ENCODE measurements at regions not wholly inside any gene's neighbourhood (a gene's known extent, or its start where the extent isn't known, plus 50 kb on each side); places are given as distances from the start of the nearest gene placed in this dataset.

DNA sequence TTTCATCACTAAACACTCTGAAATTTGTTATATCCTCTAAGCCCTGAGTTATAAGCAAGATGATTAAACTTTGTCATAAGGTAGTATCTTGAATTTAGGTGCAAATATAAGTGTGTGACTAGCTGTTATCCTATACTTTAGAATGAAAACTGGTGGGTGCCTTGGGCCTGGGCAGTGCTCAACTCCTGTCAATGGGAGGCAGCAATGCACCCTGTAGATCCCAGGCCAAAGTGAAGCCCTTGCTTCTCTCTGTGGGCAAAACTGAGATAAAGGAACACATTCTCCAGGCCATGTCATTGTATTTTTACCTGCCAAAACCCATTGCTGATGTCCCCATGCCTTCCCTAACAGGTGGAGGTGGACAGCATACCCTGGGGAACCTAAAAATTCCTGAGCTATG, 525.2 kb downstream of the TNS1 start:
- DNase-seq (ENCODE audit: low read depth in 3 of 3), result no peak

GRCh38 chr2:217475791-217476190, 527.0 kb downstream of the TNS1 start:
- DNase-seq (ENCODE audit: low read depth in 3 of 3), result no peak

GRCh38 chr2:217475101-217475500, 527.7 kb downstream of the TNS1 start:
- no peak for DNase-seq (ENCODE audit: low read depth in 3 of 3)

GRCh38 chr2:217471319-217471718, 531.5 kb downstream of the TNS1 start:
- DNase-seq (ENCODE audit: low read depth in 3 of 3), result no peak

DNA sequence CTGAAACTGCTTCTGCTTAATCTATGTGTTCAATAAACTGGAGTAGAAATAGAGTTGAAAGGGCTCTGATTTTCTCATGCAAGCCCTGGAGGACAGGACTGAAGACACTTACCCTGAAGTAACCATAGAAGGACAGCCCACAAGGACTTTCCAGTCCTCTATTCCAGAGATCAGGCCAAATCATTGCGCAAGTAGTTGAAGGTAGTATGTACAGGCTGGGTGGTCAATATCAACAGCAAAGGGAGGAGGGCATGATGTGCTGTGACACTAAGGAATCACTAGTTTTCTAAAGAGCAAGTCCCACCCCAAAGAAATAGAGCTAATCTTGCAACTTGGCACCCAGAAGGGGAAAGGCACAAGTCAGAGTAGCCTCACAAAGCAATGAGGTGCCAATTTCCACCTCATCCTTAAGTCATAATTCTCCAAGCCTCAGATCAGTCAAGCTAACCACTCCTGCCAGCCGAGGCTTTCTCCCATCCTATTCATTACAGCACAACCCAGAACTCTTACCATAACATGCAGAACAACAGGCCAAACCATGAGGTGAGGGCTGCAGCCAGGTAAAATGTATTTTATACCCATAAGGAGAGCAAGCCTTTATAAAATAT, 533.5 kb downstream of the TNS1 start:
- DNase-seq (ENCODE audit: low read depth in 3 of 3), result no peak

GRCh38 chr2:217468042-217468830, 534.6 kb downstream of the TNS1 start:
- DNase-seq (ENCODE audit: low read depth in 3 of 3), result no peak

GRCh38 chr2:217467331-217467730, 535.5 kb downstream of the TNS1 start:
- DNase-seq (ENCODE audit: low read depth in 3 of 3), result no peak

DNA sequence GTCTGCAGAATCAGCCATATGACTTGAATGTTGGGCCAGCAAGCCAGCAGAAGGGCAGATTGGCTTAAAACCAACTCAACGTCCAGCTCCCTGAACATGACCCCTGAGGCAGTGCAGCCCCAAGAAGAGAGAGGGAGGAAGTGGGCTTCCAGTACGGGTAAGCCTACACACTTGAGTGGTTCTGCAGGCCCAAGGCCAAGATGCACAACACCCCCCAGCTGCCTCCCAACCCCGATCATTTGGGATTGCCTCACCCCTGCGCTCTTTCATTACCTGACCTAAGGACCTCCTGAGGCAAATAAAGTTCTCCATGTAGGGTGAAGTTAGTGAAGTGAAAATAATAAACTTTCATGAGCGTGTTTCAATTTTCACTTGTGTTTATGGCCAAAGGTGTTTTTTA, 536.0 kb downstream of the TNS1 start:
- no peak for DNase-seq (ENCODE audit: low read depth in 3 of 3)

DNA sequence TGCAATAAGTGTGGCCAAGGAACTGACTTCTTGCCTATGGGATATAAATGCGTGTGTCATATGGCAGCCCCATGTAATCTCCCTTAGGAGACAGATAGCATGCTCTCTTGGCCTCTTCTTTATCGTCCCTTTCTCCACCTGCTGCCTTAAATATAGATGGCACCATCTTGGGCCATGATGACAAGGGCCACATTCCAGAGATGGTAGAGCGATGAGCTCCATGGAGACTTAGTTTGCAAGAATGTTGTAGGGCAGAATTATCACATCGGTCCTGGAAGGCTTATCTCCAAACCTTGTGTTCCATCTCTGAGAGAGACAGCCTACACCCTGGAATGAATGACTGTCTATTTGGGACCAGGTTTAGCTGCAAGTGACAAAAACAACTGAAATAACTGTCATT, 536.7 kb downstream of the TNS1 start:
- no peak for DNase-seq (ENCODE audit: low read depth in 3 of 3)

DNA sequence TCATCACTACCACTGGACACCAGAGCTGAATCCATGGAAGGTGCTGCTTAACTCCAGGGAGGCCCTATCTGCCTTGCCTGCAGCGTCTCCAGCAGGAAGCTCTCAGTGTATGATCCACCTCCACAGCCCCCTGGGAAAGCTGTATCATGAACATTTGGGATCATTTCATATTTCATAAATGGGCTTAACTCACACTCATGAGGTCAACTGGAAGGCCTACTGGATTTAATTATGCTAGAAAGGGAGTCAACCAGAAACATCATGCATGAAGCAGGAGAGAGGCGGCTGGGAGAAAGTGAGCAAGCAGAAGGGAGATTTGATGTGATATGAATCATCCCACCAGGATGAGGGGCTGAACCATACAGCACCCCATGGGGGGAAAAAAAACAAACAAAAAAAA, 537.7 kb downstream of the TNS1 start:
- DNase-seq (ENCODE audit: low read depth in 3 of 3), result no peak

GRCh38 chr2:217463402-217464075, 539.3 kb downstream of the TNS1 start:
- DNase-seq (ENCODE audit: low read depth in 3 of 3), result no peak

- no peak for DNase-seq (ENCODE audit: low read depth in 3 of 3)
These were observed 540.7 kb downstream of the TNS1 start for GRCh38 chr2:217462121-217462520.

DNA sequence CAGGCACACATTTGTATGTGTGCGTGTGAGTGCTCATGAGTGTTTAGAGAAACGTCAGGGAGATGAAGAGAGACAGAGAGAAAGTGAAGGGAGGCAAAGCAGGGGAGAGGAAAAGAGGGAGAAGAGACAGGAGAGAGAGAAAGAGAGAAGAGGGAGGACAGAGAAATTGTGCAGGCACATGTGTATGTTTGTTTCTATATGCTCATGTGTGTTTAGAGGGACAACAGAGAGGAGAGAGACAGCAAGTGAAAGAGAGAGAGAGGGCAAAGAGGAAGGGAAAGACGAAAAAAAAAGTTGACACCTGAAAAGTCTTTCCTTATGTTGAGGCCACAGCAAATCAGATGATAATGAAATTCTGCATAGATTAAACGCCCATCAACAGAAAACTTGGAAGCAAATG, 541.1 kb downstream of the TNS1 start:
- no peak for DNase-seq (ENCODE audit: low read depth in 3 of 3)

DNA sequence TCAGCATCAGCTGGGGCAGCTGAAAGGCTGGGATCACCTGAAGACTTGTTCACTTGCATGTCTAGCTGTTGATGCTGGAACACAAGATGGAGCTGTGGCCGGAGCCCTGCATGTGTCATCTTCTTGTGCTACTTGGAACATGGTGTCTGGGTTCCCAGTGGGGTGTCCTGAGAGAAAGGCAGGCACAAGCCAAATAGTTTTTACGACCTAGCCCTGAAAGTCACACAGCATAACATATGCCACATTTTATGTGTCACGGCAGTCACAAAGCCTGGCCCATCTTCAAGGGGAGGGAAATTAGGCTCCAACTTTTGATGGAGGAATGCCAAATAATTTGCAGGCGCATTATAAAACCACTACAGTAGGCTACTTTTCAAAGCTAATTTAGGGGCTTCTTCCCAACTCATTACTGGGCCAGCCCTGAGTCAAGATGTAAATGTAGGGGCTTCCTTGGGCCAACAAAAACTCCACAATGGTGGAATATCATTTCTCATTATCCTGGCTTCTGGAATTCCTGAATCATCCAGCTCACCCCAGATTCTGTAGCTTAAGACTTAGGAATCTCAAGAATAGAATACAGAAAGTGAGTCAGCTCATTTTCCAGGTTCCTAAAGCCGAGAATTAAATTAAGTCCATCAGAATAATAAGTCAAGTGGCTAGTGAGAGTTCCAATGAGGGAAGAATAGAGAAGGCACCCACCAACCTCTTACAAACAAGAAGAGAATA, 543.0 kb downstream of the TNS1 start:
- DNase-seq (ENCODE audit: low read depth in 3 of 3), result no peak

DNA sequence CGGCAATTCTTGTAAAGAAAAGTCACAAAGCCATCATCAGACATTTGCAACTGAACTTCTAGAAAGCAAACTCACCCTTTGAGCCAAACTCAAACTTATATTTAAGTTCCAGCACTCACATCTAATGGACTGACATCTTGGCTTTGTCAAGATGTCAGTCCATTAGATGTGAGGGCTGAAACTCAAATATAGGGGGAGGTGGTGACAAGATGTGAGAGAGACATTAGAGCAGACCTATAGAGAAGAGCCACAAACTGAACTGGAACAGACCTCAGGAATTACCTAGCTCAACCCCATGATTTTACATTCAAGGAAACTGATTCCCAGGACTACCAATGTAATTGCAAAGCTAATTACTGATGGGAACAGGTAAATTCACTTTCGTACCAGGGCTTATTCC, 543.8 kb downstream of the TNS1 start:
- no peak for DNase-seq (ENCODE audit: low read depth in 3 of 3)

GRCh38 chr2:217456016-217456415, 546.8 kb downstream of the TNS1 start:
- DNase-seq (ENCODE audit: low read depth in 3 of 3), result no peak

DNA sequence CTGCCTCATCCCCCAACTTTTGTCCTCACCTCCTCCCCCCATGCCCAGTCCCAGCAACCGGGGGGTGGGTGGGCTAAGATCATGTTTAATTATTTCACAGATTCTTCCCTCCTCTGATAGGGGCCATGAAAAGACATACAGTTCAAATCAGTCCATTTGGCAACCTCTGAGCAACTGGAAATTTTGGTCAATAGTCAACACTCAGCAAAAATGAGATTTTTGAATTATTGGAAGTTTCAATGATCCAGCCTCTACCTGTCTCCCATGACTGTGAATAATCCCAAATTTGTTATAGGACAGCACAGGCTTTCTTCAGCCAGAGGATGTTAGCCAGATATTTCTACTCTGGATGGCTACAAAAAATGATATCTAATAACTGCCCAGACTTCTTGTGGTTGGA, 549.9 kb downstream of the TNS1 start:
- DNase-seq (ENCODE audit: low read depth in 3 of 3), result no peak

DNA sequence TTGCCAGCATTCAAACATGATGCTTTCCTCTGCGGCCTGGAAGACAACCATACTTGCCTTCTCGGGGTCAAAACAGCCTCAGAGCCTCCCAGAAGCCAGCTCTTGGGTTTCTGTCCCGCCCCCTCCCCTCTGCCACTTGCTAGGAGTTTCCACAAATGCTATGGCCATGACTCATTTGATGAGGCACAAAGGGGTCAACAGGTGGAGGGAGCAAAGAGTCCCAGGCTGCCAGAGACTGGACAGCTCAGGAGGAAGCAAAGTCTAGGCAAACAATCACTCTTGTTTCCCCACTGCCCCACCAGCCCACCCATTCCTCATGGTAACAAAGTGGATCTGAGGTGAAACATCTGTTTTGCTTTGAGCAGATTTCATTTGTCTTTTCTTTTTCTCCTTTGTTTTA, 551.1 kb downstream of the TNS1 start:
- no peak for DNase-seq (ENCODE audit: low read depth in 3 of 3)

DNA sequence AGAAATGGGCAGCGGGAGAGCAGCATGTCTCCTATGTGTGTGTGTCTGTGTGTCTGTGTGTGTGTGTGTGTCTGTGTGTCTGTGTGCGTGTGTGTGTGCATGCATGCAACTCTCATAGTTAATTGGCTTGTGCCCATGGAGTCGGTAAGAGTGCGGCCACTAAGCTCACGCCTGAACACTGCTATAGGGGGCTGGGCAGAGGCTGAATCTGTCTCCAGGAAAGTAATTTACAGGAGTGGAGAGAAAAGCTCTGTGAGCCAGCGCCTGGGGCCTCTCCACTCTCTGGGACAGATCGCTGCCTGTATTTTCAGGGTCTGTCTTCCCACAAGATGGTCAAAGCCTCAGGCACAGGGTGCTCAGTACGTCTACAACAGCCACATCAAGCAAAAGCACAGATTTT, 553.4 kb downstream of the TNS1 start:
- no peak for DNase-seq (ENCODE audit: low read depth in 3 of 3)

- no peak for DNase-seq (ENCODE audit: low read depth in 3 of 3)
These were observed 553.9 kb downstream of the TNS1 start for GRCh38 chr2:217448860-217449259.

GRCh38 chr2:217445723-217446122, 557.1 kb downstream of the TNS1 start:
- DNase-seq (ENCODE audit: low read depth in 3 of 3), result no peak

- DNase-seq (ENCODE audit: low read depth in 3 of 3), result no peak
These were observed 557.9 kb downstream of the TNS1 start for GRCh38 chr2:217444932-217445331.
